HG02610 (cell line): ENCODE measurements at regions not wholly inside any gene's neighbourhood (a gene's known extent, or its start where the extent isn't known, plus 50 kb on each side); places are given as distances from the start of the nearest gene placed in this dataset.
"Not testable (repeated sequence)": the region's sequence is repeated elsewhere in the genome, so short reads cannot be mapped to it uniquely, and the experiment has no call there.

ENCODE experiments used
- ATAC-seq: cut with Tn5 transposase; IDR thresholded peaks from one replicate; pipeline ENCODE4 v1.9.1; 2021; ENCODE audit warnings: mild to moderate bottlenecking, moderate library complexity; ENCODE audit not compliant: unreplicated experiment

DNA sequence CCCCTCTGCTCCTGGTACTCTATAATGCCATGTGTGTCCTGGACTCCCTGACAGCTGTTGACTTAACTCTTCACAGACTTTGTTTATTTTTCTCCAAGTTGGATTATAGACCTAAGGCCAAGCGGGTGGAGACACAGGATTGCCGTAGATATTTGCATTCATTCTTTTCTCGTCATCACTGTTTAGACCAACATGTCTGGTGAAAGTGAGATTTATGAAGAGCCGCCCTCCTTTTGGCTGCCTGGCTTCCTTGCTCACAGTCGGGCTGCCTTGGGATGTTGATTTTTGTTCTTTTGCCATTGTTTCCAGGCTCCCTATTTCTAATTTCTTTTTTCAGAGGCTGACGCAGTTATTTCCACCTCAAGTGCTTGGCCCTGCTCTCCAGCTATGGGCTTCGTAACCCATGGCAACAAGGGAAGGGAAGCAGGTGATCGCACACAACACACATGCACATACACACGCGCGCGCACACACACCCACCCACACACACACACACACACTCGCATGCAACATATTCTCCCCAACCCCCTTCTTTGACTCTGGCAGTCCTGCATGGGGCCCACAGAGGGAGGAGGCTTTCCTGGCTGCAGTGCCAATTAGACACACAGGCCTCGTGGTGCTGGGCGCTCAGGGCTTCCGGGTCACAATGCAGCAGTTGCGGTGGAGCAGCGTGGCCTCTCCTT lies 296.5 kb downstream of the MTX2 start:
- ATAC-seq, result no peak

DNA sequence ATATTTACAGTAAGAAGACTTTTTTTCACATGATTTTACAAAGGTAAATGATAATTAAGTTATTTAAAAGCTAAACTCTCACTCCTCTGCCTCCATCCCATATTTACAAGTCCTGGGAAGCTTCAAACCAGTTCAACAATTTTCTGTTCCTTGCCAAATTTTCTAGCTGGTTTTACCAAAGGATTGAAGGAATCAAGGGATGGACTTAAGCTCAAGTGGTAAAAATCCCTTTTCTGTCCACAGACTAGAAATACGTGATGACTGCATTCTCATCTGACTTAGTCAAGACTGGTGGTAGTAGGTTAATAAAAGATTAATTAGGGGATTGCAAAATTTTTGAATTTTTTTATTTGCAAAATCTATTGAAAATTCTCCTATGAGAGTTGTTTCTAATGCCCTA lies 297.3 kb downstream of the MTX2 start:
- no peak for ATAC-seq

DNA sequence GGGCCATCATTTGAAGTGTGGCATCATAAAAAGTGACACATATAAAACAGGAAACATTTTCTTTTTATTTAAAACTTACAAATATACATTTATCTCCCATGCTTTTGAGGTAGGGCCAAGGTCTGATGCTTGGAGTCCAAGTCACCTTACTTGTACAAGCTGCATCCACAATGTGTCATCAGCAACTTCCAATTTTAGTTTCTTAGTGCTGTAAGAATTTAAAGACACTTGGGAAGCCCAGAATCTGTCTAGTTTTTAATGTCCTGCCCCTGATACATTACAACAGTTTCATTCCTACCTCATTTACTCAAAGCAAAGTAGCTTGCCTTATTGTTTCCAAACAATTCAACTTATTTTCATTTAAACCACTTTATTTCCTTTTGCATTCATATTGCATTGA lies 297.7 kb downstream of the MTX2 start:
- ATAC-seq, result no peak

- no peak for ATAC-seq
Observed at GRCh38 chr2:176567361-176567760, 298.1 kb downstream of the MTX2 start.

- ATAC-seq, result no peak
Observed at GRCh38 chr2:176569574-176569973, 300.3 kb downstream of the MTX2 start.

GRCh38 chr2:176573612-176574483 lies 304.6 kb downstream of the MTX2 start:
- ATAC-seq, result no peak

DNA sequence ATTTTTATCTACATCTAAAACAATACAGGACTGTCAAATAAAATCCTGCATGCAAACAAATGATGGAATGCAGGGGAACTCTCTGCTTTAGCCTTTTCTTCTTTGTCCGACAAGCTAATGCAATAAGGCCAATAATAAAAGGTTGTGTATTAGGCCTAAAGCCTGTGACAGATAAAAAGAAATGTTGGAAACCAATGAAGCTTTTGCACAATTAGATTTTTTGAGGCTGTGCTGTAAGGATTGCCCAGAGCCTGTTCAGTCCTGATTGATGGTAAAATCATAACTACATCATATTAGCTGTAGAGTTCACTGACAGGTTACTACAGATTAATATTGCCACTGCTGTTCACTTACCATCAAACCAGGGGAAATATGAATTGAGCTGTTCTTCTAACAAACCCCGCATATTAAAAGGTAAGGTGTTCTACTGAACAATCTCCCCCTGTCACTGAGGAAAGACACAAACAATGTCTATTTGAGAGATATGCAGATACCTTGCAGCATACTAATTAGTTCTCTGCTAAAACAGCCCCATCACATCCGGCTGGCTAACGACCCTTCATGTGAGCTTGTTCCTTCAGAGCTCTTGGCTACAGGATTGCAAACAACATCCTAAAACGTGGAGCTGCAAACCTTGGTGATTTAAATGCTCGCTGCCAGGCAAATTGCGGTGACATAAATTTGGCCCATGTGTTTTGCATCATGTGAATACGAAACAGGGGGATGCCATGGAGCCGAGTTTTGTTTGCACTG lies 305.4 kb downstream of the MTX2 start:
- ATAC-seq, result no peak

DNA sequence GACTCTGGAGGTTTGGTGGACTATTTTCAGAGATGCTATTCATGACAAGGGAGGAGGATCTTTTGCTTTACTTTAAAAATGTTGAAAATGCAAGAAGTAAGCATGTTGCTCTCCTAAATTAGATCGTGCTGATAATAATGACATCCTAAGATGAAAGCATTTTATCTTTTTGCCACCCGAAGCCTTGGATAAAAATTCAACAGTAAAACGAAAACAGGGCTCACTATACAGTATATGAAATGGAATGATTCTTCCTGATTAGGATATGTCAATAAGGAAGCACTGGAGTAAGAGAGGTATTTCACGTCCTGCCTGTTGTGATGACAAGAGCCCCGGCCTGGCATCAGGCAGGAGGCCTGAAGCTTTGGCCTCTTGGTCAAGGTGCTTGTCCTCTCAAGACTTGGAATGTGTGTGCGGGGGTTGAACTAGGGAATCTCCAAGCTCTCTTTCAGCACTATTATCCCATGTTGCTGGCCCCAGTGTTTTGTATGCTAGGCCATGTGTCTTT lies 306.0 kb downstream of the MTX2 start:
- ATAC-seq, result no peak

GRCh38 chr2:176577054-176577453 lies 307.8 kb downstream of the MTX2 start:
- no peak for ATAC-seq

GRCh38 chr2:176578292-176578691 lies 309.1 kb downstream of the MTX2 start:
- not testable (repeated sequence) for ATAC-seq

GRCh38 chr2:176579608-176580007 lies 310.4 kb downstream of the MTX2 start:
- ATAC-seq, result no peak

GRCh38 chr2:176581557-176582165 lies 312.4 kb downstream of the MTX2 start:
- ATAC-seq, result no peak

- no peak for ATAC-seq
Observed at GRCh38 chr2:176582176-176582575, 312.9 kb downstream of the MTX2 start.

- no peak for ATAC-seq
Observed at GRCh38 chr2:176582990-176583481, 313.8 kb downstream of the MTX2 start.

DNA sequence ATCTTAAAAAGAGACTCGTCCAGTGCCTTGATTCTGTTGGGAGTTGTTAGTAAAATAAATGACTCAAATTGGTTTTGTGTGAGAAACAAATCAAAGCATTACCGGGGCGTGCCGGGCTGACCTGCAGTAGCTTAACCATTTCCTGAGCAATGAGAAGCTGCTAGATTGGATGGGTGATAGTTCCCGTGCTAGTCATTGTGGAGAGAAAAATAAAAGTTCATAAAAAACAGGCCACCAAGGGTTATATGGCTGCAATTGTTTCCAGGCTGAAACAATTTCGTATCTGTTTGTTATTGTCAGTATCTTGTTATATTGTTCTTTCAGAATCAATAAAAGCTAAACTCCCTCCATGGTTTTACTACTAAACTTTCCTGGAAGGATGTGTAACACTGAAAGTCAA lies 314.4 kb downstream of the MTX2 start:
- ATAC-seq, result no peak

GRCh38 chr2:176584333-176584732 lies 315.1 kb downstream of the MTX2 start:
- no peak for ATAC-seq

GRCh38 chr2:176585291-176585690 lies 316.0 kb downstream of the MTX2 start:
- ATAC-seq, result no peak

GRCh38 chr2:176585791-176586190 lies 316.5 kb downstream of the MTX2 start:
- no peak for ATAC-seq

DNA sequence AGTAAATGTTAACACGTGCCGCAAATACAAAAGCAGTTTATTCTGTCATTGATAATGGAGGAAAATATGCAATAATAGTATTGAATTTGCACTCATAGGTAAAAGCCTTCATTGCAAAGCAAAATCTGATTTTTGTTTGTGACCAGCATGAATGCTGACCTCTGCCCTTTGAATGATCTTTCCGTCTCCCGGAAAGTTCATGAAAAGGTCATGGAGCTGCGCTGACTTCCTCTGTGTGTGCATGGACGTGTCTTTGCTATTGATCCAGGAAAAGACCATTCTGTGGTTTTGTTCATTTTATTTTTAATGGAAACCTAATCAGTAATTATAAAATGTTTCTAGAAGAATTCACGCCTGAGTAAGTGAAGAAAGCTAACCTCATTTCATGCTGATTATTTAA lies 320.0 kb downstream of the MTX2 start:
- no peak for ATAC-seq

GRCh38 chr2:176589825-176590440 lies 320.7 kb downstream of the MTX2 start:
- ATAC-seq, result no peak
